Caki2 (cell line): ENCODE measurements at regions not wholly inside any gene's neighbourhood (a gene's known extent, or its start where the extent isn't known, plus 50 kb on each side); places are given as distances from the start of the nearest gene placed in this dataset.

Experiments
- DNase-seq: peaks from one replicate; pipeline ENCODE4 v3.0.0-alpha.2; 2015; ENCODE audit warnings: low read depth
- in situ Hi-C: cut with HindIII; loops from 2 replicates; pipeline ENCODE4 v1.10.0; 2016; ENCODE audit warnings: low sequenced_read_pairs, low pct_unique_long_range_greater_than_20kb, mixed read lengths

DNA sequence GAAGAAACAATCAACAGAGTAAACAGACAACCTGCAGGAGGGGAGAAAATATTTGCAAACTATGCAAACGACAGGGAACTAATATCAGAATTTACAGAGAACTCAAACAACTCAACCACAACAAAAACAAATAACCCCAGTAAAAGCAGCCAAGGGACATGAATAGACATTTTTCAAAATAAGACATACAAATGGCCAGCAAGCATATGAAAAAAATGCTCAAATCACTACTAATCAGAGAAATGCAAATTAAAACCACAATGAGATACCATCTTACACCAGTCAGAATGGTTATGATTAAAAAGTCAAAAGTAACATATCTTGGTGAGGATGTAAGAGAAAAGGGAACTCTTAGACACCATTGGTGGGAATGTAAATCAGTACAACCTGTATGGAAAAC lies 215.0 kb downstream of the THBS2 start:
- in situ Hi-C loops = no loop called here
- DNase-seq = no peak

DNA sequence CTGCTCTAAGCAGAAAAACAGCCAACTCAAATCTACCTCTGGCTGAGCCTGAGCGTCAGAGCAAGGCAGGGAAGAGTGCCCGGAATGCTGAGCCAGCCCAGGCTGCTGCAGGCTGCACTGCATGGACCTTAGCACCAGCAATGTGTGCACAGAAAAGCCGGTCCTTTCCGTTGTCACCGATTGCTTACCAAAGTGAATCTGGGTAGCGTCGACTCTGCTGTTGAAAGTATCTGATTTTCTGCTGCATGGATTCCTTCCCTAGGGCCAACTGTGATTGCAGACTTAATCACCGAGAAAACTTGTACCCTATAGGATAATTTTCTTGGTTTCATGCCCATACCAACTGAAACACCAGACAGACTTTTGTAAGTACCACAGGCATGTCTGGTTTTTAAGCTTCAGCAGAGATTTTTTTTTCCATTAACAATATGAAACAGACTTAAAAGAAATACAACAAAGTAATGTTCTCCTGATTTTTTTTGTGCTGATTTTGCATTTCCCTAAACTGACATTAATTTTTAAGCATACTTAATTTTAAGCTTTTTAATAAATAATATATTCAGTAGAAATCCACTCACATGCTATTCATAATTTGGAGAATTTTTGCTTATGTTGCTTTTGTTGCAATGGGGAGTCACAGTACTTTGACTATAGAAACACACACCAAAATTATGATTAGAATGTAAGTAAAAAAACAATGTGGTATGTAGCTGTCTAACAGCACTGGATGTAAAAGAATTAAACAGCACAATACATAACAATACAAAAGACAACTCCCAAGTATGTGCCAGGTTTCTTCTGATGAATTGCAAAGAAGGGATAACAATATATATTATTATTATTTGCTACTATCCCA lies 218.0 kb downstream of the THBS2 start:
- DNase-seq = no peak
- in situ Hi-C loops = no loop called here

DNA sequence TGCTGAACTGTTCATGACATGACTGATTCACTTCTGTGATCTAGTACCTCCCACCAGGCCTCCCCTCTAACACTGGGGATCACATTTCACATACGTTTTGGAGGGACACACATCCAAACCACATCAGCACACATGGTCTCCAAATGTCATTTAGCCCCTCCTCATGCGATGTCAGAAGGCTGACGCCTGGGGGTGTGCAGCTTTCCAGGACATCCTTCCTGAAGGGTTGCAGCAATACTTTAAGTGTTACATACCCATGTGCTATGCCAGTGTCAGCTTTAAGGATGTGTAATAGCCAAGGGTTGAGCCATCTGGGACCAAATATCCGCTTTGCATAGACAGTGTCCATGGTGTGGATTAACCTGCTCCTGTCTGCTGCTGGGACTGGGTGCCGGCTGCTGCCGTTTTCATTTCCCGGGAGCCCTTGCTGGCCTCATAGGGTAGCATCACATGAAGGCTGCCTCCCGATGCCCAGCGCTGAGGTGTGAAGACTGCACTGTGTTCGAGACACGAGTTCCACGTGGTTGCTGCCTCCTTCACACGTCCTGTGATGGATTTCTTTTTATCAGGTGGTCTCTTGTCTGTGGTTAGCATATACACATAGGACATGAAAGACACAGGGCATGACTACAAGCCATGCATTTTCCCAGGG lies 219.0 kb downstream of the THBS2 start:
- in situ Hi-C loops = no loop called here
- DNase-seq = no peak

DNA sequence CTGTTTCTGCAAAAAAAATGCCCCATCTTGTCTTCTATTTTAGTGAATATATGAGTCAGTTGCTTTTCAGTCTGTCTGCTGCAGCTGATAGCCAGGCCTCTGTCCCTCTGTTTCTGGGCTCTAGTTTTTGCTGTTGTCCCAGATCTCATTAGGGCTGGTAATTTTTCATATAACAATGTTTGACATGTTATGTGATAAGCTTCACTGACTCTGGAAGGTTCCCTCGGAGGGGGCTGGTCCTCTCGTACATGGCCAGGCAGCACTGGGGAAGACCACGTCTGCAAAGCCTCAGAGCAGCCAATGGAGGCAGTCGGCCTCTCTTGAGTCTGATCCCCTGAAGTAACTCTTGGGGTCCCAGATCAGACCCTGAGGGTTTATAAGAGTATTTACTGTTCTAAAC lies 223.8 kb downstream of the THBS2 start:
- in situ Hi-C loops = no loop called here
- DNase-seq = no peak

DNA sequence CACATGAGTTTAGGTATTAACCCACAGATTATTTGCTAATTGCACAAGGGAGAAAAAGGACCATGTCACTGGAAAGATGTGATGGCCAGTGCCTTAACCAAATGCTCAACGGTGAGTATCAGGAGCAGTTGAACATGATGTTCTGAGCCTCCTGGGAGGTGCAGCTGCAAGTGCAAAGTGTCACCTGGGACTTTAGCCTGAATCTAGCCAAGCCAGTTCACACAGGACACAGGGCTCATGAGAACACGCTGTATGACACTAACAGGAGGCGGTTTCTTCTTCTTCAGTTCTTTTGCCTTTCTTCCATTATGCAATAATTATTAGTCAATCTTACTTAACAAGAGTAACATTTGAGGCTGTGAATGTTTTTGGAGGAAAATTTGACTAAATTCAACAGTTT lies 225.3 kb downstream of the THBS2 start:
- no peak for DNase-seq
- in situ Hi-C loops = no loop called here

DNA sequence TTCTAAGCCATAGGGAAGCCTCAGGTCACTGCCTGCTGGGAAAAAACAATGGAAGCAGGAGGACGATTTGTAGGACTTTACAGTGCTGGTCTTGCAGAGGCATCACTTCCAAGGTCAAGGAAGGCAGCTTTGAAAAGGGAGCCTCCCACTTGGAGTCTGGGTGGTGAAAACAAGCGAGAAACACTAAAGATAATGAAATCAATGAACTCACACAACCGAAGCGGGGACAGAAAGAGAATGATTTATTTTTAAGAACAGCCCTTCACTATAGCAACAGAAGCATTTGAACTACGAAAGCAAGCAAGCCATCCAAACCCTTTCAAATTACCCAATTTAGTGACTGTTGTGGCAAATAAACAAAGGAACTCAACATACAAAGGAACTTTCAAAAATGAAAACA lies 227.5 kb downstream of the THBS2 start:
- in situ Hi-C loops = no loop called here
- DNase-seq = no peak

DNA sequence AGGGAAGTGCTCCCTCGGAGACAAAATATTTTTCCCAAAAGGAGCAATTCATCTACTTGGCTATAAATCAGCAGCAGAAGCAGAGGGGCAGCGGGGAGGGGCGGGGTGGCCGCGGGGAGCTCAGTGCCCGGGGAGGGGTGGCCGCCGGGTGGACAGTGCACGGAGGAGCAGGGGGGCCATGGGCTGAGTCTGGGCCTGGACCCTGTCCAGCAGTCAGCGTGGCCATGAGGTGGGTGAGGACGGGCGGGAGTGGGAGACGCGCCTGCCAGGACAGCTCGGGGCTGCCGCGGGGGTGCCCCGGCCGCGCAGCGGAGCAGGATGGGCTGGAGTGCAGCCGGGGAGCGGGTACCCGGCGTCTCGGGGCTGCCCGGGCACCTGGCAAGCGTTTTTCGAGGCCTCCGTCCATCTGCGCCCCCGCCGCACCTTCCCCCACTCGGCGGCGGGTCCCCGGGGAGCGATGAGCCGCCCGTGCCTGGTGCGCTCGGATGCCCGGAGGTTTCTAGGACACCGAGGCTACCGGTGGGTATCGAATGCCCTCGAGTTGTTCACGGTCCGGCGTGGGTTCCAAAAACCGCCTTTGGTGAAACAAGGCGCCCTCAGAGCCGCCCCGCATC lies 229.5 kb downstream of the THBS2 start:
- in situ Hi-C loops = no loop called here
- DNase-seq = no peak

DNA sequence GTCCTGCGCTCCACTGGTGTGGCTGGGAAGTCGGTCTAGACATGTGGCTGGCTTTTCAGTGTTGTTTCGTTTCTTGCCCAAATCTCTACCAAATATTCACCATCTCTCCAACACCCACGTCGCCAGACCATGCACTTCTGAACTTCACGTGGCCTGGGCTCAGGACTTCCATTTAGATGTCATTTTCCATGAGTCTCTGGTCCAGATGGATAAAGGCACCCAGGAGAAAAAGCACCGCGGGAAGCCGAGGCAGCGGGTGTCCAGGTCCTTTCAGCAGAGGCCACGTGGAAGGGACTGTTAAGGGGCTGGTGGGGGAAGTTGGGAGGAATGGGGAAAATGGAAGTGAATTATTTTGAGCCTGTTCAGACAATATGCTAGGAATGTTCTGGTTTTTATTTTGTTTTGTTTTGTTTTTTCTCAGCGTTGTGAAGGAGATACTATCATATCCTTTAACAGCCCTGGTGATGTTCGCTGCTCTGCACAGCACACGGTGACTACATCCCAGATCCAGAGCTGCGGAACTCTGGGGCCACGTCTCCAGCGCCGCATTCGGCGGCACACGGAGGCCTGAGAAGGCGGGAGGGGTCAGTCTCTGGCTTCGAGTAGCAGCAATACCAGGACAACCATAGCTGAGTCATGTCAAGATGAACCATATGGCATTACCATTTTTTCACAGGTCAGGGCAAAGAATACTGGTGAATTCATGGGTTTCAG lies 230.3 kb downstream of the THBS2 start:
- in situ Hi-C loops = no loop called here

DNA sequence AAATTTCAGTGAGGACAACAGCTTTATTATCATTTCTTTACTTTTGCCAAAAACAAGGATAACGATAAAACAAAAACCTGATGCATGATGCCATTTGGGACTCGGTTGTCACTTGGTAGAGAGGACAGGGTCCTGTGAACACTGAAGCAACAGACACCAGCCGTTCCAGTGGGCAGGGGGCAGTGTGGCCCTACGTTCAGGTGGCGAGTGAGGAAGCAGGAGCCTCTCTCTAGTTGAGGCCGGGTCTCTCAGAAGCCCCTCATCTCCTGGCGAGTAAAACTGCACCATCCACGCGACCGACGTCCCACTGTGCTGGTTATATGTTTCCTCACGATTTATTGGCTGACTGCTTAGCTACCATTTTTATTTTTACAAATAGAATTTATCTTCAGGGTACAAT lies 231.6 kb downstream of the THBS2 start:
- DNase-seq = no peak
- in situ Hi-C loops = no loop called here

More for the DNA sequence above, 230.3 kb downstream of the THBS2 start:
- DNase-seq = no peak

DNA sequence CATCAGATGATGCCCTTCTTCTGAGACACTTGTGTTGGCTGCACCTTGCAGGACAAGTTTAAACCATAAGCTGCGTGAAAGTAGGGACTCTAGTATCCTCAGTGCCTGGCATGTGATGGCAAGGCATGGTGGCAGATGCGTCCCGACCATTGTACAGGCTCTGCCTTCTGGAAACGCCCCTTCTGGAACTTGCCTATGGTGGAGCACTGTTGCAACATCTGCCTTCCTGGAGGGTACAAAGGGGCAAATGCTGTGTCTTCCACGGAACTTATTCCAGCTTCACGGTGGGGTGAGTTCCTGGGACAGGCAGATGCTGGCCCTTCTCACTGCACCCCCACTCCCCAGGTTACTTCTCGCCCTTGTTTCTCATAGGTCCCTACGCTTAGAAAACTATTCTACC lies 232.8 kb downstream of the THBS2 start:
- in situ Hi-C loops = no loop called here
- no peak for DNase-seq

GRCh38 chr6:169019727-169020491 lies 233.7 kb downstream of the THBS2 start:
- DNase-seq = no peak
- in situ Hi-C loops = no loop called here

- in situ Hi-C loops = no loop called here
Observed at GRCh38 chr6:169019111-169019510, 234.5 kb downstream of the THBS2 start.

DNA sequence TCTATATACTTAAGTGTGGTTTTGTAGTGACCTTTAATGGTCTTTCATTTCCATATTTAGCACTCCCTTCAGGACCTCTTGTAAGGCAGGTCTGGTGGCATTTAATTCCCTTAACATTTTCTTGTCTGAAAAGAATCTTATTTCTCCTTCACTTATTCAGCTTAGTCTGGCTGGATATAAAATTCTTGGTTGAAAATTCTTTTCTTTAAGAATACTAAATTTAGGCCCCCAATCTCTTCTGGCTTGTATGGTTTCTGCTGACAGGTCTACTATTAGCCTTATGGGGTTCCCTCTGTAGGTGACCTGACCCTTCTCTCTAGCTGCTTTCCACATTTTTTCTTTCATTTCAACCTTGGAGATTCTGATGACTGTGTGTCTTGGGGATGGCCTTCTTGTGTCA lies 236.9 kb downstream of the THBS2 start:
- in situ Hi-C loops = no loop called here
- no peak for DNase-seq

More at GRCh38 chr6:169019111-169019510, 234.5 kb downstream of the THBS2 start:
- no peak for DNase-seq

- in situ Hi-C loops = no loop called here
- no peak for DNase-seq
Observed at GRCh38 chr6:169014211-169015197, 239.1 kb downstream of the THBS2 start.

GRCh38 chr6:169009628-169010027 lies 244.0 kb downstream of the THBS2 start:
- in situ Hi-C loops = no loop called here
- no peak for DNase-seq

DNA sequence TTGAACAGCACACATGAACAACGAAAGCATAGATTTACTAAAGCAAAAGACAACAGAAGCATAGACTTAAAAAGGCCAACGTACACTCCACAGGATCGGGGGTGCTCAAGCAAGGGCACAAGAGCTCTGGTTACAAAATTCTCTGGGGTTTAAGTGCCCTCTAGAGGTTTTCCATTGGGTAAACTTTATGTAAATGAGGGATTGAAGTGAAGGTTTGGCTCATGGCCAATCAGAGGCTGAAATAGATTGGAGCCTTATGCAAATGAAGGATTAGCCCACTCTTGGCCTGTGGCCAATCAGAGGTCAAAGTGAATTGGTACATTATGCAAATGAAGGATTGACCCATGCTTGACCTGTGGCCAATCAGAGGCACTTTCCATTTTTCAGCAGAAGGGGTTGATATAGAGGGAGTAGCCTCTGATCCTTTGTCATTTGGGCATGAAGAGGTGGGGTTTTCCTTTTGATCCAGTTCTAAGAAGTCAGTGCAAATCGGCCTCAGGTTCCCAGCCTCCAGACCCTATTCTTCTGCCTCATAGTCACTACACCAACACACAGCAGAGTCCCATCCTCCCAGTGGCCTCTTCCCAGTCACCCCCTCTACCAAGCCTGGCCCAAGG lies 244.9 kb downstream of the THBS2 start:
- in situ Hi-C loops = no loop called here
- DNase-seq = peak; percentile 27

GRCh38 chr6:169005166-169005565 lies 248.5 kb downstream of the THBS2 start:
- DNase-seq = no peak
- in situ Hi-C loops = no loop called here
